ENCODE measurements at regions not wholly inside any gene's neighbourhood (a gene's known extent, or its start where the extent isn't known, plus 50 kb on each side); places are given as distances from the start of the nearest gene placed in this dataset.
"Not testable (repeated sequence)": the region's sequence is repeated elsewhere in the genome, so short reads cannot be mapped to it uniquely, and the experiment has no call there.

GRCh38 chr2:87414795-87415570, 332.9 kb upstream of the PLGLB2 start:
- TF ChIP-seq CTCF (IDR thresholded peaks at IDR 0.05); NPAS2 (CRISPR knock-in tag; IDR thresholded peaks at IDR 0.05; ENCODE audit: borderline replicate concordance); CBX8 (IDR thresholded peaks at IDR 0.05); SREBF2 (IDR thresholded peaks at IDR 0.05); REST (IDR thresholded peaks at IDR 0.05); MAX (IDR thresholded peaks at IDR 0.05); HMGXB4 (CRISPR knock-in tag; IDR thresholded peaks at IDR 0.05; ENCODE audit: borderline replicate concordance); MYC (IDR thresholded peaks at IDR 0.05; ENCODE audit: borderline replicate concordance, low read length); RAD21 (conservative IDR thresholded peaks at IDR 0.05 in 1 of 2, IDR thresholded peaks at IDR 0.05 in 1 of 2); JUNB (IDR thresholded peaks at IDR 0.05); EP300 (IDR thresholded peaks at IDR 0.05); HDAC2 (IDR thresholded peaks at IDR 0.05); POLR2A (IDR thresholded peaks at IDR 0.05; ENCODE audit: low read length): not testable (repeated sequence)
